Choroid plexus epithelial cell (primary cell): ENCODE measurements at regions not wholly inside any gene's neighbourhood (a gene's known extent, or its start where the extent isn't known, plus 50 kb on each side); places are given as distances from the start of the nearest gene placed in this dataset.

ENCODE experiments used
- DNase-seq: peaks from one replicate; pipeline ENCODE4 v3.0.0-alpha.2; 2010; ENCODE audit warnings: low read depth
- H3K4me3 ChIP-seq: 2 replicates; pipeline ENCODE4 v1.5.1; 2011; ENCODE audit warnings: low read depth, mild to moderate bottlenecking, control low read depth, low read length, moderate library complexity
- CTCF ChIP-seq: conservative IDR thresholded peaks from 2 replicates; pipeline ENCODE4 v1.5.1; 2011; ENCODE audit warnings: low read depth, mild to moderate bottlenecking, control low read depth, inconsistent platforms, low read length, moderate library complexity

DNA sequence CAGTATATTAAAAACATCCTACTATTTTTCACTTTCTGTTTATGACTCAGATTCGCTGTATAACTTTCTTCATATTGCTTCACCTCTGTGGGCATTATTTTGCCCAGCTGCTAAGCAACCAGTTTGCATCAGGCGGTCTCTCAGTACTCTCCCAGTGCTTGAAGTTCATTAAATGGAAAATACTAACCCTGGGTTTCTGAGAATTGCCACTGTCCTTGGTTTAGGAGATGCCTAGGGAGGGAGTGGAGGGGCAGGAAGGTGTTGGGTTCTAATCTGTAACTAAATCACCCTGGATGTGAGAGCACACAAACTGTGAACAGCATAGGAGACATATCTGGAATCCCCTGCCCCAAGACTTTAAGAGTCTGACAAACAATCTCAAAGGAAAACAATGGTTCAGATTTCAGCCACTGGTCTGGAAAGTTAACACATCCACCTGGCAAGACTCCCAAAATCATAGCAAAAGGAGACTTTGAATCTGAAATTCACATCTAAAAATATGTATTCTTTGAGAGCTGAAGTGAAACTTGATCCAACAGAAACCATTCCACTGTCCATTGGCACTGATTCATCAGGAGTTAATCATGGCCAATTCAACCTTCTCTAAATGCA is 540.0 kb downstream of the SOX6 start:
- TF ChIP-seq CTCF = no peak
- no peak overlapping the region for H3K4me3 ChIP-seq
- peak; percentile 95 for DNase-seq

DNA sequence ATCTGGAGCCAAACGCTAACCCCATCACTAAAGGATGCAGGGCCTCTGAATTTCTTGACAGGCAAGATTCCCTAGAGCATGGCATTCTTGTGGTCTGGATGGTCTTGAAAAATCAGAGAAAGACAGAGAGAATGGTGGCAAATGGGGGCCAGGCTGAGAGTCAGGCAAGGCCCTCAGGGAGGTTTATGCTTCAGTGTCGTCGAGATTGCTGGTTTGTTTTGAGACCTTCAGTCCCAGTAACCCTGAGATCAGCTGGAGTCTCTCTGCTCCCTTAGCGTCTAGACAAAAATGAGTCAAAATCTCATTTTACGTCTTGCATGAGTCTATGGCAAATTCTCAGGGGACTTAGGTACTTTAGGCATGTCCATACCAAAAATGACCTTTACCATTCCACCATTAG is 539.3 kb downstream of the SOX6 start:
- H3K4me3 ChIP-seq = no peak overlapping the region
- peak; percentile 53 for DNase-seq
- TF ChIP-seq CTCF = no peak

DNA sequence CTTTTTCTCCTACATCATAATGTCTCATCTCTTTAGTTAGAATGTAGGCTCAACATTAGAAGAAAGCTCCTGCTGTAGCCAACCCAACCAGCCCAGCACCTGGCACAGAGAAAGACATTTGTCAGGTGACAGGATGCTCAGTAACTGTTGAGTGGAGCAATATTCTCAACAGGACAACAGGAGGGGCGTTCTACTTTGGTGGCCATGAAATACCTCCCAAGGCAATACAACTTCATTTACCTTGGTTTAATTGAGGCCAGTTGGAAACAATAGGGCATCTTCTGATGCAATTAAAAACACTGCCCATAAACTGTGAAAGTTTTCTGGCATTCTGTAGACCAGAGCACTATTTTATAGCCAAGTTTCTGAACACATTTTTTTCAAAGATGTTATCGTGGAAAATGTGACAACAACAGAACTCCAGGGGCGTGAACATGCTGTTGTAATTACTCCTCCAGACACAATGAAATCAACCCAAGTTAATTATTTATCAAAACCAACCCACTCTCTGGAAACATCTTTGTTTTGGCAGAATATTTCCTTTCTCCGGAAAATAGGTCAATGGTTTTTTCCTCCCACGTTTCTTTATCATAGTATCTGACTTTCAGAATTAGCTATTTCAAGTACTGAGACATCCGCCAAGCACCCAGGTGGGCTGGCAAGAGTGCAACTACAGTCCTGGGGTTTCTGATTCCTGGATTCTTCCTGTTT is 538.1 kb downstream of the SOX6 start:
- DNase-seq = no peak
- H3K4me3 ChIP-seq = no peak overlapping the region
- TF ChIP-seq CTCF = no peak

- H3K4me3 ChIP-seq = no peak overlapping the region
- TF ChIP-seq CTCF = peak; percentile 95
- peak; percentile 62 for DNase-seq
Measured at GRCh38 chr11:15819679-15820286, 536.6 kb downstream of the SOX6 start.

GRCh38 chr11:15821451-15821850 is 534.9 kb downstream of the SOX6 start:
- no peak for TF ChIP-seq CTCF
- DNase-seq = no peak
- no peak overlapping the region for H3K4me3 ChIP-seq

DNA sequence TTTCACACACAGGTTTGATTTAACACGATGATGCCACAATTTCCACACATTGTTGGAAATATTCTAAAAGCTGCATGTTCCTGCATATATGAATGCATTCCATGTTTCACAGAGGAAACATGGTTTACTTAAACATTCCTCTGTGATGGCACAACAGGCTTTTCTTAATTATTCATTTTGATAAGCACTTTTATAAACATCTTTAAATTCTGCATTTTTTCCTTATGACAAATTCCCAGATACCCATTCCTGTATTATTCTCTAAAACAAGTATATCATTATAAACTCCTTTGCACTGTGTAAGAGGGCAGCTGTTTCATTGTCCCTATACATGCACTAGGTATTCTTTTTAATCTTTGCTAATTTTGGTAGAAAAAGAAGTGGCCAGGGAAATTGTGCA is 532.3 kb downstream of the SOX6 start:
- no peak for TF ChIP-seq CTCF
- no peak for DNase-seq
- no peak overlapping the region for H3K4me3 ChIP-seq
